ENCODE measurements at regions not wholly inside any gene's neighbourhood (a gene's known extent, or its start where the extent isn't known, plus 50 kb on each side); places are given as distances from the start of the nearest gene placed in this dataset.

- no peak overlapping the region; a peak in 1 of 7 replicates for H3K27ac Mint-ChIP-seq
- H3K9ac ChIP-seq (ENCODE audit: extremely low read depth, insufficient read length, low read length), result no peak overlapping the region
- no peak overlapping the region for H2BK5ac ChIP-seq (ENCODE audit: insufficient read length, low read length)
Measured at GRCh38 chr21:39094087-39094780, 89.0 kb downstream of the PSMG1 start.

More at GRCh38 chr21:39094087-39094780, 89.0 kb downstream of the PSMG1 start:
- no peak overlapping the region for H3K23ac ChIP-seq (ENCODE audit: insufficient read length, low read depth, low read length)
- Mint-ChIP-seq H3K27me3 (ENCODE audit: low read depth) (no peaks in the 10 kb centered on the region), H3K4me3 (no peak overlapping the region), H3K9me3 (peaks cover 0 to 3% of the 10 kb centered on the region in 2 experiments; a peak in 1 of 5 replicates), H3K4me1 (peaks cover 9% of the 10 kb centered on the region in 2 experiments), H3K36me3 (ENCODE audit: insufficient read depth in 1 of 3, low read depth in 3 of 3) (no peaks in the 10 kb centered on the region)
- WGBS (ENCODE audit: extremely low coverage, insufficient read length, low lambda C conversion rate), result no CpG with 5 or more reads among the region's 11 CpGs
- no peak overlapping the region for H3T11ph ChIP-seq (ENCODE audit: low read length)
- no peak overlapping the region for H2BK15ac ChIP-seq (ENCODE audit: low read depth, low read length)
- no peak overlapping the region for H3K56ac ChIP-seq (ENCODE audit: insufficient read length, low read depth, low read length)
- no peaks in the 10 kb centered on the region for H3K23me2 ChIP-seq (ENCODE audit: insufficient read length, low read depth, low read length, poor library complexity, severe bottlenecking)
- H3K14ac ChIP-seq (ENCODE audit: insufficient read depth, low read length), result no peak overlapping the region
- no peak for DNase-seq
- no peaks in the 10 kb centered on the region for H3K79me2 ChIP-seq (ENCODE audit: insufficient read depth, low read length)
- H4K91ac ChIP-seq (ENCODE audit: insufficient read length, low read depth, low read length), result no peak overlapping the region
- no peak overlapping the region for H2BK20ac ChIP-seq (ENCODE audit: low read depth, low read length, poor library complexity, severe bottlenecking)
- no peak overlapping the region for H3K4me2 ChIP-seq (ENCODE audit: insufficient read depth, insufficient read length, low read length)
- H3K4ac ChIP-seq (ENCODE audit: low read depth, low read length), result no peak overlapping the region
- H2AFZ ChIP-seq (ENCODE audit: low read length), result no peak overlapping the region
- no peak overlapping the region for H3K18ac ChIP-seq (ENCODE audit: insufficient read length, low read depth, low read length)
- no peak overlapping the region for H2AK5ac ChIP-seq (ENCODE audit: insufficient read length, low read length)
- no peaks in the 10 kb centered on the region for H4K20me1 ChIP-seq (ENCODE audit: control insufficient read depth, insufficient read depth, insufficient read length)
- H2BK120ac ChIP-seq (ENCODE audit: low read depth, low read length, poor library complexity, severe bottlenecking), result no peak overlapping the region
- TF ChIP-seq CTCF (conservative IDR thresholded peaks at IDR 0.05), result no peak
- H3K9me3 ChIP-seq (ENCODE audit: control insufficient read depth, low read depth, low read length), result no peaks in the 10 kb centered on the region
- H4K5ac ChIP-seq (ENCODE audit: insufficient read length, low read depth, low read length), result no peak overlapping the region
- H3K27ac ChIP-seq (ENCODE audit: insufficient read length, low read depth, low read length), result no peak overlapping the region
- no peak overlapping the region for H4K8ac ChIP-seq (replicated peaks; ENCODE audit: insufficient read length, low read depth, low read length)
- H3K27me3 ChIP-seq (ENCODE audit: insufficient read depth, low read length), result no peaks in the 10 kb centered on the region
- no peaks in the 10 kb centered on the region for H3K79me1 ChIP-seq (ENCODE audit: insufficient read depth, low read depth, low read length, poor library complexity, severe bottlenecking)
- no peaks in the 10 kb centered on the region; the same call in 1 of the 2 replicates for H3K4me1 ChIP-seq (ENCODE audit: insufficient read depth, low read length)
- no peak overlapping the region for H2BK12ac ChIP-seq (ENCODE audit: insufficient read length, low read depth, low read length)
